GM18499 (cell line): ENCODE measurements at regions not wholly inside any gene's neighbourhood (a gene's known extent, or its start where the extent isn't known, plus 50 kb on each side); places are given as distances from the start of the nearest gene placed in this dataset.

ENCODE experiments used
- ATAC-seq: cut with Tn5 transposase; IDR thresholded peaks from one replicate; pipeline ENCODE4 v1.9.1; 2021; ENCODE audit warnings: moderate number of reproducible peaks; ENCODE audit not compliant: insufficient read depth, unreplicated experiment

DNA sequence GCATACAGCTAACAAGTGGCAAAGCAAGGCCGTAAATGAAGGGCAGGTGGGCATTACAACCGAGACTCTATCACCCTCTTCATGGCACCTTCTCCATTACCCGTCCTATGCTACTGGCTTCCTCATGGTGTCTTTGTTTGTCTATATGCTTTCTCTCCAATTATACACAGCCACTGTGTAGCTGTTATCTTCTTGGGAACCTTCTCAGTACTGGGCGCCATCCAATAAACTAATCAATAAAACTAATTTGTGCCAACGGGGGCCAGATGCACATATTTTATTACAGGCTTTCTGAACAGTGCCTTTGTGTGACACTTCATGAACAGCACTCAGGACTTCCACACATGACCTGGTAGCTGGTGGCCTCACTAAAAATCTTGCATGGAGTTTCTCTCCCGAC is 149.8 kb upstream of the PCSK2 start:
- no peak for ATAC-seq

DNA sequence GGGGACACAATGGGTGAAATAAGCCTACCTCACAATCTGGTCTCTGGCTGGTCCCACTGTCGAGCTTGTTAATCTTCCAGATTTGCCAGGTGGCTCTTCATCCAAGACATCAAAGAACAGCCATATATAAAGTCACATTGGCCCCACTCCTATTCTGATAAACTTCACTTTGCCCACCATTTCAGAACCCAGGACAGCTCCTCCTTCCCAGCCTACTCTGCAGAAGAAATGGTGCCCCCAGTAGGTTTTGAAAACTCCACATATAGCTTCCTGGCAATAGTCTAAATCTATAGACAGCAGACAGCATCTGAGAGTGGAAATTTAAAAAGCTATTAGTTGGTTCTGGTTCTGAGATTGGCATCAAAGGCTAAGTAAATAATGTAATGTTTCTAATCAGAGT is 143.1 kb upstream of the PCSK2 start:
- ATAC-seq = no peak

DNA sequence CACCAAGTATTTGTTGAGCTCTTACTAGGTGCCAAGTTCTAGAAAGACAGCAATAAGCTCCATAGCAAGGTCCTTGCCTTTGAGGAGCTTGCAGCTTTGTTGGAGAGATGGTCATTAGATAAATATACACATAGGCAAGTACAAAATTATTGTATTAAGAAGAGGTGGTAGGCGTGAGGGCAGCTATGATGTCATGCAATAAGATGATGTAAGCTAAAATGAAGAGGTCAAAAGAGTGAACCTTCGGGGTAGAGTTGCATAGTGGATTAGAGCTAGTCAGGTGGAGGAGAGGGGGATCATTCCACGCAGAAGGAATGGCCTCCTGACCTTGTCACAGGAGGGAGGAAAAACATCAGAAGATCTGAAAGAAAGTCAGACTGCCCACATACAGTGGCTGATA is 141.9 kb upstream of the PCSK2 start:
- ATAC-seq = no peak

DNA sequence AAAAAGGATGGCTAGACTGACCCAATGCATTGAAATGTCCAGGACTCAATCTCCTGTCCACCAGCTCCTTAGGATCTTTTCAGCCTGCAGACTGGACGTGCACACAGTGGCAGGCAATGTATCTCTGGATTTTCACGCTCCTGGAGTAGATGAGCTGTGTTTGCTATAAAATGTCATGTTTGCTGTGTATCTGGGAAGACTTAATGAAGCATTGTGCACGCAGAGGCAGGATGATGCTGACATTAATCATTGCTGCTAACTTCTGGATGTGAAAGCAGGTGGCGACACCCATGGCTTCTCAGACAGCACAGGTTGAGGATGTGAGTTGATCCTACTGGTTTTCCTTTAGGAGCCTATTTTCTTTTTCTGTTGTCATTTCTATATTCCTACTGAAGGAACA is 133.1 kb upstream of the PCSK2 start:
- ATAC-seq = no peak

DNA sequence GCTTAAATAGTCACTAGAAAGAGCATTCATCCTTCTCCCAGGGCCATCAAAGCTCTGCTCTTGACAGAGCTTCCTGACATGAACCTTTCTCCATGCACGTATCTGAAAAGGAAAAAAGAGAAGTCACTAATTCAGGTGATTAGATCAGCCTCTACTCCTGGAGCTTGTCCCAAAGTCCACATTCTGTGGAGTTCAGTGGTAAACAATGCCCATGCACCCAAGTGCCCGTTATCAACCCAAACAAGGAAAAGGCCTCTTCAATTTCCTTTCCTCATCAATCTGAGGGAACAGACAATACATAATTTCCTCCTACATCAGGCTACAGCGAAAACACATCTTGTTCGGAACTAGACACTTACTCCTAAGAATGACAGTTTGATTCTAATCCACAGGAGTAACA is 129.2 kb upstream of the PCSK2 start:
- ATAC-seq = no peak

DNA sequence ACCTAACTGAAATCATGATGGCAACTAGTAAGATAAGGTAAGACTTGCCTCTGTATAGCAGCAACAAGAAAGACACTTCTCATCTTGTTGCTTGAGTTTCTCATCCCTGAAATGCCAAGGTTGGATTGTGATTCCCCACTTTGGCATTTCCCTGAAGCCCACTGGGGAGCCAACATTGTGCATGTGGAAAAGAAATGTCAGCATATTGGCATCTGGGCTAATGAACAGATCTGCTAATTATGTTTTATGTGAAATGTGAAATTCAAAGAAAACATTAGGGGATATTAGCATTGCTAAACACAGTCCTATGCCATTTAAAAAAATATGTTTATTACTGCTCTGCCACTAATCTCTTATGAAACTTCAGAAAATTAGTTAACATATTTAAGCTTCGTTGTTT is 126.3 kb upstream of the PCSK2 start:
- no peak for ATAC-seq

DNA sequence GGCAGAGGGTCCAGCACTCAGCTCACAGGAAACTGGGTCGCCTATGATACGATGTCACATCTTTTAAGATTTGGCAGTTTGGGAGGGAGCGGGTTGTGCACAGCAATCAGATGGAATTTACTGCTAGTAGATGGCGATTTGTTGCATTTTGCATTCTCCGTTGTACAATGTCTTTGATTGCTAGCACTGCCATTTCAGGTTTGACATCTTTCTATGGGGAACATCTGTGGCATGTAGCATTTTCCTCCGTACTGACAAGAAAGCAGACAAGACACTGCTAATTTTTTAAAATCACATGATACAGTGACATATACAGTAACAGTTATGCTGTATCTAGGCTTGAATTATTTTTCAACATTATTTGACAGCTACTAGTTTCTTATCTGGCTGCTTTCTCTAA is 119.7 kb upstream of the PCSK2 start:
- ATAC-seq = no peak

DNA sequence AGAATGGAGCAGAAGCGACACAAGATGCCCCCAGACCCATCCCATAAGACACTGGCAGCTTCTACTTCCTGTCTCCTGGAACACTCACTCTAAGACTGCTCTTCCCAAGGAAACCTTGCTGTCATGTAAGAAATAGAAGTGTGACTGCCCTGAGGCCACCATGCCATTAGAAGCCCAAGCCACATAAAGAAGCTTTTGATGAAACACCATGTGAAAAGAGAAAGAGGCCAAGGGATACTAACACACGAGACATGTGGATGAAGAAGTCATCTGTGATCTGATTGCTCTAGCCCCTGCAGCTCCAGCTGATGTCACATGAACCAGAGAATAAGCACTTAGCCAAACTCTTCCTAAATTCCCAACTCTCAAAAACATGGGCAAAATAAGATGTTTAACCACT is 117.9 kb upstream of the PCSK2 start:
- ATAC-seq = no peak

DNA sequence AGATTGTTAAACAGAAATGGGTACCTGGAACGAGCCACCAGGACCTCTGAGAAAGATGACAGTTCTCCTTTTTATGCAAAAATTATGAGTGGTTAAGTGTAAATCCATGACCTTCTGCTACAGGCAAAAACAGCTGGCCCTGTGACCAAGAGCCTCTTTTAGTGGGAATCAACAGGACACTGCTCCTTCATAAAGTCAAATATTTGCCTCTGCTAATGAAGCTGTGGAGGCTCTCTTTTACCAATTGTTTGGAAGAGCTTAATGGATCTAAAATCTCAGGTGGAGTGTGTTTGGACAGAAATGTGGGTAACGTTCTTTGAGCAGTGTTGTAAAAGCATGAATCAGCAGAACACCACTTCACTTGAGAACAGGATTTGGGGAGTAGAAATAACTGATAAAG is 117.5 kb upstream of the PCSK2 start:
- no peak for ATAC-seq

DNA sequence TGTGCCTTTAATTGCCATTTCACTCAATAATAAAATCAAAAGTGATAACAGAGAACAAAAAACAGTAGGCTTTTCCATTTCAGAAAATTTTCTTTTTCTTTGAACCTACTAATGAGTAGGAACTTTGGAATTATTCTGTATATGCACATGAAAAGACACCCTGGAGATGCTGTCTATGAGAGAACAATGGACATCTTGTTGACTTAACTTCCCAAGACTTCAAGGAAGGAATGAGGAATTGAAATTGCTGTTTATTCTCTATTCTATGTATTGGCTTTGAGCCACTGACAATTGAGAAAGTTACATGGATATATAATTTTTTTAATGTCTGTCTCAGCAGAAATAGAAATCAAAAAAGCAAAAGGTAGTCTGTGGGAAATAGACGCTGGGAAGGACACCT is 98.6 kb upstream of the PCSK2 start:
- ATAC-seq = no peak

DNA sequence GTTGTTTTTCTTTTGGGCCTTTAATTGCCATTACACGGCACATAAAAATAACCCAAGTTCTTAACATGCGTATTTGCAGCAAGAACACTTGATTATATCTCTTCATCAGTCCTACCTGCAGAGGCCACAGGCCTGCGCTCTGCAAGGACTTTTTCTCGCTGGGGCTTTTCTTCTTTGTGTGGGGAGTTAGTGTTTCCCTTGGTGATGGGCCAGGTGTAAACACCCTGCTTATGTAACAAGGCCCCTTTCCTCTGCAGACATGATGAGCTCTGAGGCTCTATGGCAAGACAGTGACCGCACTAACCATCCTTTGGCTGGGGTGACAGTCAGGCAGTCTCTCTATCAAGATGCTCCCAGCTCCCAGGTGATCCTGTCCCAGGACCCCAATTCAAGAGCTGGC is 97.8 kb upstream of the PCSK2 start:
- ATAC-seq = no peak

DNA sequence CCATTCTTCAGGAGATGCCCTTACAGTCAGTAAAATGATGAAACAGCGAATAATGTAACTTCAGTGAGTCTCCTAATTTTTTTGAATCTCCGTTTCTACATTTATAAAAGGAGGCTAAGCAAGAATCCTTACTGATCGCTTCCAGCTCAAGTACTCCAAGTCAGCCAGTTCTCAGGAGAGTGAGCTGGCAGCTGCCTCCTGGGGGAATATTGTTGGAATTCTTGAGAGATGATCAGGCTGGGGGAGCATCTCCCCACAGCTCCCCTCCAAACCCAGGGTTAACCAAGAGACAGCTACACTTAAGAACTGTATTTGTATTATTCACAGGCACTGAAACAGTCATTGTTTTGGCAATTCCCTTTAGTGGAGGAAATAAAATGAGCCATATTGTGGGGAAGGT is 89.1 kb upstream of the PCSK2 start:
- no peak for ATAC-seq

DNA sequence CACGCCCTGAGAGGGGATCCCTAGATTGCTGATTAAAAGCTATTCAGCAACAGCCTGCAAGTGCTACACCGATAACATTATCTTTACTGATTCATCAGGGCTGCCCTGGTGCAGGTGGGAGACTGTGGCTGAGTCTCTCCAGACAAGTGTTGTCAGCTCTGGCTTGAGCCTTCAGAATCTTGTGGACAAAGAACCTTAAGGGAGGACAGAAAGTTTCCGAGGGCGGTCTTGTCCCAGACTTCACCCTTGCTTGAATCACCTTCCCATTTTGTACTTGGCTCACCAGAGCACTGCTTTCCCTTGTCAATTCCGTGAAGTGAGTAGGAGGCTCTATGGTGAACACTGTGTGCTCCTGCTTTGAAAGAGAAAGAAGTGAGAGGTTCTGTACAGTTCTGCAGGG is 88.6 kb upstream of the PCSK2 start:
- ATAC-seq = no peak

DNA sequence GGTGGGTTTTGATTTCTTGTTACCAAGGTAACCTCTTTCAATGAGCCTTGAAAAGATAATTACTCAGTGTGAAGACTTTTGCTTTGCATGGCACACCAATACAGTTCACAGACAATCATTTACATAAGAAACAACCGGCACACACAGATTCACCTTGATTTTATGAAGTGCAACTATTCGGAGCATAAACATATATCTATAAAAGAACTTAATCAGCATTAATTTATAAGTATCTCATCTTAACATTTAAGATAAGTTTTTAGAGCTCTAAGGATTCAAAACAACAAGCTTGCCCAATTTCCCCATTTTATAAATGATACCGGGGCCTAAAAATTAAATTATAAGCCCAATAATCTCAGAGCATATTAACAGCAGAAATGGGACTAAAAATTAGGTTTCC is 85.9 kb upstream of the PCSK2 start:
- no peak for ATAC-seq

DNA sequence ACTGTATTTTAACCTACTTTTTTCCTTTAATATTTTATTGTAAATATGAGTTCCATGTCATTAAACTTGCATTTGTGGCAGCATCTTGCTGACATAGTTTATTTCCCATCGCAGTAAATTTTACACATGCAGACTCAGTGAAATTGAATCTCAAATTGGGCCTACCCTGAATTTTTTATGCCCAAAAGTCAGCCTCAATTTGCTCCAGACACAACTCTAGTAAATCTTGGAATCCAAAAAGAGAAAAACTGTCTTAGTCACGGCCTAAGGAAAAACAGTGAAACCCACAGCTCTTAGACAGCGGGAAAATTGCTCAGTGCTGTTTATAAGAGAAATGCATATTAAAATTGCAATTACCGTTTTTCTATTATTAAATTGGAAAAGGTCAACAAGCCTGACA is 85.3 kb upstream of the PCSK2 start:
- no peak for ATAC-seq

DNA sequence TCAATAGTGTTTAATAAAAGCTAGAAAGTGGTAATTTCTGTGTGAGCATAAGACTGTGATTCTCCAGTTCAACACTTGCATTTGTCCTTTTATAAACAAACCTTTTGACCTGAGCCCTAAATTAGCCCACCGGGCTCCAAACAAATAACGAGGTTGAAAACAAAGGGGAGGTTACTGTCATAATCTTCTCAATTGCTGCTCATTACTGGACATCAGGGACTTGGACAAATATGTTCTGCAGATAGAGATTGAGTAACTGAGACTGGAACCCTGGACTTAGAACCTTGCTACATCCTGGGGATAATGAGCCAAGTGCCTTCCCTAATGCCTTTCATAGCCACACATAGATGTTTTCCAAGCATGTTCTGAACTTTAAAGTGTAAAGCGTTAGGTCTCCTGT is 84.2 kb upstream of the PCSK2 start:
- no peak for ATAC-seq

DNA sequence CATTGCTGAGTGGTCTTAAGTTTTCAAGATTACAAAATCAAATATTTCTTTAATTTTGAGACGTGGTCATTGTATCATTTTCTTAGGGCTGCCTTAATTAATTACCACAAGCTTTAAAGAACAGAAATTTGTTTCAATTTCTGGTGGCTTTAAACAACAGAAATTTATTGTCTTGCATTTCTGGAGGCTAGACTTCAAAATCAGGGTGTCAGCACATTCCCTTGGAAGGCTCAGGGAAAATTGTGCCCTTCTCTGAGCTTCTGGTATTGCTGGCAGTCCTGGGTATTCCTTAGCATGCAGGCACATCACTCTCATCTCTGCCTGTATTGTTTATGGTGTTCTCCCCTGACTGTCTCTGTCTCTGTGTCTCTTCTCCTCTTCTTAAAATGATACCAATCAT is 76.0 kb upstream of the PCSK2 start:
- ATAC-seq = no peak

DNA sequence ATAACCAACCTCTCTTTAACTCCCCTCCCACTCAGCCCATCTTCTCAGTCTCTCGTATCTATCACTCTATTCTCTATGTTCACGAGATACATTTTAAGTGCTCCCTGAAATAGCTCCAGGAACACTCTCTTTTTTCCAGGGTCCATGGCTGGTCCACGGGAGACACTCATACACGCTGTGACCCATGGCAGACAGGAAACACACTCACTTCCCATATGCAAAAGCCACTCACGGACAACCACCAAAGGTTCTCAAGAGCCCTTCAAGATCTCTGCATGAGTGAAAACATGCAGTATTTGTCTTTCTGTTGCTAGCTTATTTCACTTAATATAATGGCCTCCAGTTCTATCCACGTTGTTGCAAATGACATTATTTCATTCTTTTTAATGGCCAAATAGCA is 71.4 kb upstream of the PCSK2 start:
- ATAC-seq = no peak

DNA sequence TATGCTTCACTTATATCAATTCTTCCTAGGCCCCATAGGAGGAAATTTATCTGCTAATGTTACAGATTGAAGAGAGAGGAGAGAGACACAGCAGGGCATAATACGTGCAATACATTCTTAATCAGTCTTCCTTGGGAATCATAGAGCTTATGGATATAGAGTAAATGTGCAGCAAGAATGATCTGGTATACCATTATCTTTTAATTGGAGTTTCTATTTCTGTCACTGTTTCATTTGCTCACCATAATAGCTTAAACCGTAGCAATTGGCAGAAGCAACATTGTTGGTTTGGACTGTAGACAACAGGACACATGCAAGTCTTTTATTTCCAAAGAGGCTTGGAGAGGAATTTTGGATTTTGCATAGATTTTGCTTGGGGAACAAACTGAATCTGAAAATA is 68.1 kb upstream of the PCSK2 start:
- ATAC-seq = no peak

DNA sequence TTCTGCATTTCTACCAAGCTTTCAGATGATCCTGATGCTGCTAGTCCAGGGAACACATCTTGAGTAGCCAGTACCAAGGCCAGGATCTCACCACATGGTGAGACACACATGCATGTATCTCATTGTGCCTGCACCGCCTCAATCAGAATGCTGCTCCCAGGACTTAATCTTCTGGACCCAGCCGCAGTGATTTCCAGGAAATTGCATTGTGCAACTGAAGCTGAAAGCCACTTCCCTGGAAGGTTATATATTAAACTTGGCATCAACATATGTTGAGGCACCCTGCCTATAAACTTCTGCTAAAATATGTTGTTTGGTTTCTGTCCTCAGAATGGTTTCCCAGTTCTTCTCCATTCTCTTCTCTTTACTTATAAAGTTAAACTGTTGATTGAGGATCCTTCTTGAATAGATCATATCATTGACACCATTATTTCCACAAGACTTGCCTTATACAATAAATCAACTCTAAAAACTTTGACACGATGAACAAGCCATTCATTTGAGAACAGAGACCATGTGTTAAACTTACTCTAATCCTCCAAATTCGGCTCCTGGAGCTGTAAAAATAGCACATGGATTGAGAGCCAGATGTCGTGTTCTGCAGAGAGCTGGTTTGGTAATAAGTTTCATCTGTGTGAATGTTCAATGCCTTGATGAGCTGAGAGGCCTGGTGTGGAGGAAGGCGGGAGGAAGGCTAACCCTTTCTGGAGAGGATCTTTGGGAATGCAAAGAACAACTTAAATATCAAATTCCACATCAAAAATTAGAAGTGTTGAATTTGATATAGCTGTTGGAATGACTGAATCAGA is 65.0 kb upstream of the PCSK2 start:
- no peak for ATAC-seq

DNA sequence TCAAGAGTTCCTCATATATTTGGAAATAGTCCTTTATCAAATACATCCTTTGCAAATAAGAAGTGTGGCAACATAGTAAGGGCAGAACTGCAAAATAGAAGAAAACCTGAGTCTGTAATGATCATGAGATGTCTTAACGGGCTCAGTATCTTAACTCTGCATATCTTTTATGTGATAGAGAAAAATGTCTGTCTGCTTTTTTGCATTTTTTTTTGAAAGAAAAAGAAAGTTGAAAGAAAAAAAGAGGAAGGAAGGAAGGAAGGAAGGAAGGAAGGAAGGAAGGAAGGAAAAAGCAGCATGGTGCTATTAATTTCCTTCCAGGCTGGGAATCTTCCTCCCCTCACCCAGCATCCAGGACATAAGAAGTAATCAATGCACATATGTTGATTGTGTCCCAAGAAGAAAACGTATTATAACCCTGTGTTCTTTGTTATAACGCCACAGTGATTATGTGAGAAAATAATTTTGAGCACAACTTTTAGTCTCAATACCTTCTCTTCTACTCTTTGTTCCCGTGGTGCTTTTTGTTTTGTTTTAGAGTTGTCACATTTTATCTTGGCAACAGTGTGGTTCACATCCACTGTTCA is 58.7 kb upstream of the PCSK2 start:
- no peak for ATAC-seq

DNA sequence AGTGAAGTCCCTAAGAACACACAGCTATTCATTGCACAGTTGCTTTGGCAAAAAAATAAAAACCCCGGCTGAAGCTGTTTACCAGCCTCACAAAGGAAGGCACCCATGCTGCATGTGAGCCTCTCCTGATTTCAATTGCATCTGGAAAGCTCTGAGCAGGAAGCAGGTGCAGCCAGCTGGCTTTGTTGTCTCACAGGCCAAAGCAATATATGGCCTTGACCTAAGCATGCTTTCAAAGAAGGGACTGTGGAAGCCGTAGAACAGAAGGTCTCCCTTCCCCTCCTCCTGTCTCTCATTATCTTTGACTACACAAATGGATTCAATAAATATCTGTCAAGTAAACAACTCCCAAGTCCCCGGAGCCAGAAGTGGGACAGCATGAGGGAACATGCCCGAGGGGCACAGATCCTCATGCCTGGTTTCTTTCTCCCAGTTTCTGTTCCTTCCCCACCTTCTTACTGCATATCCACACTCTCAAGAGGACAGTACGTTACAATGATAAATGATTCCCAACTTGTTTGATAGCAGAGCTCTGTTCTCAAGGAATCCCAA is 57.2 kb upstream of the PCSK2 start:
- ATAC-seq = no peak
